ENCODE measurements at regions not wholly inside any gene's neighbourhood (a gene's known extent, or its start where the extent isn't known, plus 50 kb on each side); places are given as distances from the start of the nearest gene placed in this dataset.
A peak's percentile ranks its signal among the peaks of the same experiment; 100 is the strongest.
"Not testable (repeated sequence)": the region's sequence is repeated elsewhere in the genome, so short reads cannot be mapped to it uniquely, and the experiment has no call there.

GRCh38 chr1:610538-610937 lies 75.9 kb downstream of the OR4F16 start:
- not testable (repeated sequence) for DNase-seq (ENCODE audit: low read depth in 2 of 2)

- not testable (repeated sequence) for DNase-seq (ENCODE audit: low read depth in 2 of 2)
These were observed 77.3 kb downstream of the OR4F16 start for GRCh38 chr1:609161-609560.

- DNase-seq (ENCODE audit: low read depth in 2 of 2) = peak in 1 of 2 donors; percentile 3
These were observed 81.2 kb downstream of the OR4F16 start for GRCh38 chr1:605279-605678.

- DNase-seq (ENCODE audit: low read depth in 2 of 2) = not testable (repeated sequence)
These were observed 98.2 kb downstream of the OR4F16 start for GRCh38 chr1:588211-588610.

GRCh38 chr1:585992-586391 lies 100.5 kb downstream of the OR4F16 start:
- peak; percentile 0 to 35 for DNase-seq (ENCODE audit: low read depth in 2 of 2)

Measured in stimulated activated CD8-positive, alpha-beta memory T cell treated with anti-CD3 and anti-CD28 coated beads, Interleukin-7, amount 100 ng/mL, for 1 hour (primary cell).